ENCODE measurements at regions not wholly inside any gene's neighbourhood (a gene's known extent, or its start where the extent isn't known, plus 50 kb on each side); places are given as distances from the start of the nearest gene placed in this dataset.
"Not testable (repeated sequence)": the region's sequence is repeated elsewhere in the genome, so short reads cannot be mapped to it uniquely, and the experiment has no call there.

GRCh38 chr16:48817032-48817431 lies 207.1 kb upstream of the N4BP1 start:
- no peak for DNase-seq

GRCh38 chr16:48816393-48816792 lies 206.4 kb upstream of the N4BP1 start:
- DNase-seq, result no peak

GRCh38 chr16:48814994-48815393 lies 205.0 kb upstream of the N4BP1 start:
- no peak for DNase-seq

GRCh38 chr16:48813485-48813884 lies 203.5 kb upstream of the N4BP1 start:
- no peak for DNase-seq

- no peak for DNase-seq
These were observed 202.9 kb upstream of the N4BP1 start for GRCh38 chr16:48812856-48813255.

GRCh38 chr16:48811478-48811877 lies 201.5 kb upstream of the N4BP1 start:
- no peak for DNase-seq

GRCh38 chr16:48810803-48811453 lies 200.9 kb upstream of the N4BP1 start:
- no peak for DNase-seq

- no peak for DNase-seq
These were observed 200.4 kb upstream of the N4BP1 start for GRCh38 chr16:48810436-48810802.

- no peak for DNase-seq
These were observed 180.2 kb upstream of the N4BP1 start for GRCh38 chr16:48790151-48790550.

GRCh38 chr16:48788475-48788874 lies 178.5 kb upstream of the N4BP1 start:
- no peak for DNase-seq

- no peak for DNase-seq
These were observed 135.6 kb upstream of the N4BP1 start for GRCh38 chr16:48745541-48745940.

GRCh38 chr16:48740964-48741363 lies 131.0 kb upstream of the N4BP1 start:
- DNase-seq, result no peak

GRCh38 chr16:48734220-48734619 lies 124.2 kb upstream of the N4BP1 start:
- DNase-seq, result no peak

GRCh38 chr16:48704710-48705109 lies 94.7 kb upstream of the N4BP1 start:
- DNase-seq, result no peak

GRCh38 chr16:48687421-48688038 lies 77.5 kb upstream of the N4BP1 start:
- peak; percentile 50 for DNase-seq

GRCh38 chr16:48684148-48684547 lies 74.2 kb upstream of the N4BP1 start:
- no peak for DNase-seq

- DNase-seq, result no peak
These were observed 73.0 kb upstream of the N4BP1 start for GRCh38 chr16:48682971-48683370.

- DNase-seq, result no peak
These were observed 71.5 kb upstream of the N4BP1 start for GRCh38 chr16:48681520-48681919.

- DNase-seq, result no peak
These were observed 70.9 kb upstream of the N4BP1 start for GRCh38 chr16:48680881-48681280.

- no peak for DNase-seq
These were observed 66.9 kb upstream of the N4BP1 start for GRCh38 chr16:48676836-48677235.

- DNase-seq, result not testable (repeated sequence)
These were observed 58.2 kb upstream of the N4BP1 start for GRCh38 chr16:48668184-48668583.

GRCh38 chr16:48659940-48660339 lies 50.0 kb upstream of the N4BP1 start:
- no peak for DNase-seq
